HG03108 (cell line): ENCODE measurements at regions not wholly inside any gene's neighbourhood (a gene's known extent, or its start where the extent isn't known, plus 50 kb on each side); places are given as distances from the start of the nearest gene placed in this dataset.

Source experiments
- ATAC-seq: cut with Tn5 transposase; IDR thresholded peaks from one replicate; pipeline ENCODE4 v1.9.1; 2021; ENCODE audit warnings: moderate library complexity; ENCODE audit not compliant: unreplicated experiment

DNA sequence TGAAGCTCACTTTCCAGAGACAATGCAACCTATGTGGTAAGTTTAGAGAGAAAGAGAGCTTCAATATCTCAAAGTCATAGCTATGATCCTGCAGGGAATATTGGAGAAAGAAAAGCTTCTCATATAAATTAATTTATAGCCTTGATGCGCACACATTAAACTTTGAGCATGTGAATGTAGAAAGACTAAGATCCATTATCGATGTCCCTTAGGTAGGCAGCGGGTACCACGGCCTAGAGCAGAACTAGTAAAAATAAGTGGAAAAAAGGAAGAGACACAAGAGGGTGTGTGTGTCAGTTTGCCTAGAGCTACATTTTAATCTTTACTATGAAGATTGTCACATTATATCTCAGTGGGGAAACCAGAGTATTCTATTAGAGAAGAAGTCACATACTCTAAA, 685.6 kb downstream of the AMY1C start:
- no peak for ATAC-seq

DNA sequence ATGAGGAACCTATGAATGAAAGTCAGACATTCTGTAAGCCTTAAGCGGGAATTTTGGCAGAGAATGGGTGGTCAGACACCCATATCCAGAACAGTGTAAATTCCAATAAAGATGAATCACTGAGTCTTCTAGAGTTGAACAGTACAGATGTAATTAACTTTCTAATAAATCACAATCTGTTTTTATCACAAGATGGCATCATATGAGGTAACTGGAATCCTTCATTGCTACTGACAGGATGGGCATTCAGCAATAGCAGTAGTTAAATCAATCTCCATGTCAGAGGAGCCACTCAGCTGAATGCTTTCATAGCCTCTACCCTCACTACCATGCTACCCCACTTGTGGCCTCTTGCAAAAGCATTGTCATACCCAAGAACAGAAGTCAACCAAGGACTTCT, 690.3 kb downstream of the AMY1C start:
- ATAC-seq = no peak

DNA sequence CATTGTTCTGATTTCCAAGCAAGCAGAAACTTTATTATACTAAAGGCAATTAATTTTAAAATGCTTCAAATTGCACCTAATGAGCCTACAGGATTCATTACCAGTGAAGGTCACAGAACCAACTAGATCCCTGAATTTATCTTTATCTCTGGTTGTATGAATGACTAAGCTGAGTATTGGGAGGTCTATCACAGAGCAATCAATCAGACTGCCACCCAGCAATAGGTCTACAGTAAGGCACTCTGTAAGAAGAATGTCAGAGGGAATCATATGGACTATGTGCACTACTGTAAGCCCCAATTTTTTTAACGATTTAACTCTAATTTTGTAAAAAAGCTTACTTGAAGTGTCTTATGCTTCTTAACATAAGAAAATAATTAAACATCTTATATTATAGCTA, 707.0 kb downstream of the AMY1C start:
- no peak for ATAC-seq

DNA sequence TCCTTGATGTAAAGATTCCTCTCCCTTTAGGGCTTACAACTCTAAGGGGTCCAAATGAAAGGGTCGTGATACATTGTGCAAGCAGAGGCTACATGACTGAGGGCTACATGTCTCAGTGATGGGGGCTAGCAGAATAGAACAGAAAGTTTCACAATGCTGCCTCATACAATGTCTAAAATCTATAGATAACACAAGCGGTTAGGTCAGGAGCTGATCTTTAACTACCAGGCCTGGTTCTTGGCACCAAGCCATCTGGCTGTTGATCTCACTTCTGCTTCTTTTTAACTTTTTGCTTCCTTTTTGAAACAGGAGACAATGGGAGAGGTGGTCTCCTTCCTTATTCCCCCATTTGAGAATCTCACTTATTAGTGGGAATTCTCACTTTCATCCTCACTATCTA, 710.2 kb downstream of the AMY1C start:
- ATAC-seq = no peak

DNA sequence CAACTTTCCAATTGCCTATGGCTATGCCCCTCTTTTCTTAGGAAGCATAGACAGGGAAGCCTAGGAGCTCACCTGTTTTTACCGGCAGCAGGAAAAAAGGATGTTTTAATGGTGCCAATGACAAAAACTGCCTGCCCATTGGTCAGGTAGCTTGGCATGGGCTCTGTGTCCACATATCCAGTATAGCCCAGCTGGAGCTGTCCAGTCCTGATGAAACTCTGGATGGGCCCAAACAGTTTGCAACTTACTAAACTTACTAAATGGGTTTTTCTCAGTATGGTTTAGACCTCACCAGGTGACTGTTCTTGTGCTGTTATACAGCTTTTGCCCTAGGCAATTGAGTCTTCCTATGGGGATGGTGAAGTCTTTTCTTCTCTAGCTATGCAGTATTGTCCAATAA, 711.2 kb downstream of the AMY1C start:
- ATAC-seq = no peak

DNA sequence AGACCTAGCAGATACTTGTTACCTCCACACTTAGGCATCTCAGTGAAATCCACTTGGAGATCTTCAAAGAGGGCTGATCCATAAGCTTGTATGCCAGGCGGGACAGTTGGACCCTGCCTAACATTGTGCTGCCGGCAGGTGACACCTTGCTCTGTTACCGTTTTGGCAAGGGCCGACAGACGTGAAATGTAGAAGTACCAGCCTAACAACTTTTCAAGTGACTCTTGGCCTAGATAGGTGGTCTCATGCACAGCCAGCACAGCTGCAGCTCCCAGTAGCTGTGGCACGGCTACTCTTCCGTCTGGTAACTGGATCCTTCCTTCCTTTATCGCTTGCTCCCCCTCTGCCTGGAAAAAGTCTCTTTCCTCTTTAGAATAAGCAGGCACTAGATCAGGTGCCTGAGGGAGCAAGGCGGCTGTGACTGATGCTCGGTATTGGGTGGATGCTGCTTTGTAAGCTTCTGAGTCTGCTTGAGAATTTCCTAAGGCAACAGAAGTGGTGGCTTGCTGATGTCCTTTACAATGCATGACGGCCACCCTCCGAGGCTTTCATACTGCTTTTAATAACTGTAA, 713.5 kb downstream of the AMY1C start:
- no peak for ATAC-seq

DNA sequence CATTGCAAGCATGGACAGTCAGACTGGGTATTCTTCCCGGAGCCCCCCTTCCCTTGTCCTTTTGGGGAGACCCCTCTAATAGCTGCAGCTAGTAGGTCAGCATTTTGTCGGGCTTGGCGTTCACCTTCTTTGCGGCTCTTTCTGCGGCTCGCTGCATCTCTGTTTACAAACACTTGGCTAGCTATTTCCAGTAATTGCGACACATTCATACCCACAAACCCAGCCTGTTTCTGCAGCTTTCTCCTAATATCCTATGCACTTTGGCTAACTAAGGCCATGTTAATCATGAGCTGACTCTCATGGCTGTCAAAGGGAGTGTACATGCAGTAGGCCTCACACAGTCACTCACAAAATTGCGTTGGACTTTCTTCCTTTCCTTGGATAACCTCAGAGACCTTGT, 716.4 kb downstream of the AMY1C start:
- no peak for ATAC-seq

DNA sequence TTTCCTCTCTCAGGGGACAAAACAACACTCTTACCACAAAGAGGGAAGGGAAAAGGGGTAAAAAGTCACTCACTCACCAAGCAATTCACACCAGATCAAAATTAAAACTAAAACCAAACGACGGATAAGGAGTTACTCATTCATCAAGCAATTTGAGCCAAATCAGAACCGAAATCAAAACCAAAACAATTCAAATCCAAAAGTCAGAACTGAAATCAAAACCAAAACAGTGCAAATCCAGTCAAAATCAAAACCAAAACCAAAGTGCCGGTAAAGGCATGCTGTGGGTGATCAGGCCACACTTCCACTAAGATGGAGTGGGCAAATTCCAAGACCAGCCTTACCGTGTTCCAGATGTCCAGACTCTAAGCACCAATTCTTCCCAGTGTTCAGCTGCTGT, 717.9 kb downstream of the AMY1C start:
- no peak for ATAC-seq

DNA sequence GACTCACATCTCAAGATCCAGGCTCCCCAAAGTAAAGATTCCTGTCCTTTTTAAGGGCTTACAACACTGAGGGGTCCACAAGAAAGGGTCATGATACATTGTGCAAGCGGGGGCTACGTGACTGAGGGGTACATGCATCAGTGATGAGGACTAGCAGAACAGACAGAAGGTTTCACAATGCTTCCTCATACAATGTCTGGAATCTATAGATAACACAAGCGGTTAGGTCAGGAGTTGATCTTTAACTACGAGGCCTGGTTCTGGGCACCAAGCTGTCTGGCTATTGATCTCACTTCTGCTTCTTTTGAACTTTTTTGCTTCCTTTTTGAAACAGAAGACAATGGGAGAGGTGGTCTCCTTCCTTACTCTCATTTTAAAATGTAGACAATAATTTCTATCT, 718.6 kb downstream of the AMY1C start:
- no peak for ATAC-seq

DNA sequence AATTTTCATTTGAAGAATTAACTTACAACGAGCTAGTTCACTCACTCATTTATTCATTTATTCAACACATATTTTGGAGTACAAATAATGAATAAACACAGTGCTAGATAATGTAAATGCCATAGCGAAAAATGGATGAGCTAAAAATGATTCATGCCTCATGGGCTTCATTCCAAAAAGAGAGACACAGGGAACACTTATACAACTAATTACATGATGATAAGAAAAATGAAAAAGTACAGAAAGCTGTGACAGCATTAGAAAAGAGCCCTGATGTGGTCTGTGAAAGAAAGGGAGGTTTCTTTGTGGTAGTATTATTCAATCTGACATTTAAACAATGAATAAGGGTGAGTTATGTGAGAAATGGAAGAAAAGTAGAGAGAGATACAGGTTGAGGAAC, 726.4 kb downstream of the AMY1C start:
- no peak for ATAC-seq

DNA sequence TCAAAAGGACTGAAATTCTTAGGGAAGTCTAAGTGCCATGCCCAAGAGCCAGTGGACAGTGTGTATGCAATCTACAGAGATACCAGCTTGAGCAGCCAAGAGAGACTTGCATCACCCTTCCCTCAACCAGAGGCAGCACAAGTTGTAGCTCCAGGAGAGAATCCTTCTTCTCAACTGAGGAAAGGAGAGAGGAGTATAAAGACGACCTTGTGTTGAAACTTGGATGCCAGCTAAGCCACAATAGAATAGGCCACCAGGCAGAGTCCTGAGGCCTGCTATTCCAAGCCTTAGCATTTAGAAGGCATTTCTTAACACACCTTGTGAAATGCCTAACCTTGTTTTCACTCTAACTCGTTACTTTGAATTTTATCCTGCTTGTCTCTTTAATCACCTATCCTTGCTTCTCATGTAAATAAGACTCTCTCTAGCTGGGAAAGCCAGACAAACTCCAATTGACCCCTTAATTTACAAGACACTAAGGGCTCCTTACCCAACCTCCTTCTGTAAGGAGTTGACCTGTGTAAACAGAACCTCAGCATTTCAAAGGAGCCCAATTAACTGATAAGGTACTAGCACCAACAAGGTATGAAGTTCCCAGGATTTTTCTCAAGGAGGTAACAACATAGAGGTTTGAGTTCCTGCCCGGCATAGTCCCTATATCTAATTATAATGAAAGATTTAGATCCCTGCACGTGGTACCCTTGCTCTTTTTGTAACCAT, 738.8 kb downstream of the AMY1C start:
- ATAC-seq = no peak

DNA sequence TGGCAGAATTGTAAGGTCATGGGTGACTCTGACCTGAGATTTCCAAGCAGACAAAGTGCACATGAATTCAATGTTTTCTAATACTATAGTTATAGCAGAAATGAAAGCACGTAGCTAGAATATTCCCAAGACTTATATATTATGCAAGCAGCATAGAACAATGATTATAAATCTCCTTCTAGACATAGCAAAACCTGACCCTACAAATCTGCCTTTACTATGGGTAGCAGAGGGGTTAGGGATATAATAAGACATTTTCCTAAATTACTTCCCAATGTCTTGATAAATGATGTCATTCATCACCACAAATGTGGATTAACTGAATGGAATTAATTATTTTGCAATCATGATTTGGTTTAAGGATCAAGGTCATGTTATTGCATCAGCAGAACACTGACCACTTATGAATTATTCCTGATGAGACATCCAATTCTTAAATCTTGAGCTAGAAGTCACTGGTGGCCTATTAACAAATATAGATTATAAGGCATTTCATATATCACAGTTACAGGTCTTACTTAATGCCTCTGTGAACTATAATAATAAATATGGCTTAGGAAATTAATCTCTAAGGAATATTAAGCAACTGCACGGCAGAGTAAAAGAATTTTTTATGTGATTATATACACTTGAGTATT, 776.6 kb downstream of the AMY1C start:
- ATAC-seq = no peak

DNA sequence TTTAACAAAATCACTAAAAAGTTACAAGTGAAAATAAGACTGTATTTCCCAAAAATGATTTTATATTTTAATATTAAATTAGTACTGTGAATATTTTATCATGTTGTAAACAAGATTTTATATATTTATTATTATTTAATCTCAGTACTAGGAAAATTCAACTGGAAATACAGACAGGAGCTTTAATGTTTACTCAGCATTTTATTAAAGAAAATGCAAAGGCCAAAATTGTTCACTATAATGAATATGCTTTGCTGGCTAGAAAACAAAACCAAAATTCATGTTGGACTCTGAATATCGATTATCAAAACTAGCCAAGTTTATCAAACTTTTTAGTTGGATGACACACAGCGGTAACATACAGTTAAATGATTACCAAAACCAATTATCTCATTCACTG, 782.3 kb downstream of the AMY1C start:
- no peak for ATAC-seq

DNA sequence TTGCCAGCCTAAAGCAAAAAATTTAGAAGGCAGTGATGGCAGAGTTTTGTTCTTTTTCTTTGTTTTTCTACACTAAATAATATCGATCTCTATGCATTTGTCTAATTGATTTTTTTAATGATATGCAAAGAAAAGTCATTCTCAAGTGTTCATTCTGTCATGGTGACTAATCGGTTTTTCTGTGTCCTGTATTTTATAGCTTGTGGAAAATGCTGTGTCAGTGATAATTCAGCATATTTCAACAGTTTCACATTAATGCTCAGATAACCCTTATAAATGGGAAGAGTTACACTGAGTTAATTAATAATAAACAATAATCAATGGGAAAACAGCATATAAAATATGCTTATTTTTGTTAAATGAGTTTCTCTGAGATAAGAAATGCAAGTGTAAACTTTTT, 824.9 kb downstream of the AMY1C start:
- no peak for ATAC-seq

DNA sequence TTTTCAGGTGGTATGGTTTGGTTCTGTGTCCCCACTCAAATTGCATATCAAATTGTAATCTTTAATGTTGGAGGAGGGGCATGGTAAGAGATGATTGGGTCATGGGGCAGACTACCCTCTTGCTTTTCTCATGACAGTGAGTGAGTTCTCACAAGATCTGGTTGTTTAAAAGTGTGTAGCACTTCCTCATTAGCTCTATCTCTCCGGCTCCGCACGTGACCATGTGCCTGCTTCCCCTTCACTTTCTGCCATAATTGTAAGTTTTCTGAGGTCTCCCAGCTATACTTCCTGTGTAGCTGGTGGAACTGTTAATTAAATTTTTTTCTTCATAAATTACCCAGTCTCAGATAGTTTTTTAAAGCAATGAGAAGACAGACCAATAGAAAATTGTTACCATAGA, 843.2 kb downstream of the AMY1C start:
- ATAC-seq = peak; percentile 43

DNA sequence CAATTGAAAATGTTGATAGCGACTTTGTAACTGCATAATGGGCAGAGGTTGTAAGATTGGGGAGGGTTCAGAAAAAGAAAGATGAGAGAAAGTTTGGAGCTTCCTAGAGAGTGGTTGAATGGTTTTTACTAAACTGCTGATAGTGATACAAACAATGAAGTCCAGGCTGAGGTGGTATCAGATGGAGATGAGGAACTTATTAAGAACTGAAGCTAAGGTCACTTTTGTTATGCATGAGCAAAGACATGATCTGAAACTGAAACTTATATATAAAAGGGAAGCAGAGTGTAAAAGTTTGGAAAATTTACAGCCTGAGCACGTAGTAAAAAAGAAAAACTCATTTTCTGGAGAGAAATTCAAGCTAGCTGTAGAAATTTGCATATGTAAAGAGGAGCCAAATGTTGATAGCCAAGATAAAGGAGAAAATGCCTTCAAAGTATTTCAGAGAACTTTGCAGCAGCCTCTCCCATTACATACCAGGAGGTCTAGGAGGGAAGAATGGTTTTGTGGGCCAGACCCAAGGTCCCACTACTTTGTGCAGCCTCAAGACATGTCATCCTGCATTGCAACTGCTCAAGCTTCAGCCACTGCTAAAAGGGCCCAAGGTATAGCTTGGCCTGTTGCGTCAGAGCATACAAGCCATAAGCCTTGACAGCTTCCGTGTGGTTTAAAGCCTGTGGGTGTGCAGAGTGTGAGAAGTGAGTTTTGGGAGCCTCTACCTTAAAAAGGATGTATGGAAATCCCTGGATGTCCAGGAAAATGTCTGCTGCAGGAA, 843.9 kb downstream of the AMY1C start:
- peak; percentile 51 for ATAC-seq

DNA sequence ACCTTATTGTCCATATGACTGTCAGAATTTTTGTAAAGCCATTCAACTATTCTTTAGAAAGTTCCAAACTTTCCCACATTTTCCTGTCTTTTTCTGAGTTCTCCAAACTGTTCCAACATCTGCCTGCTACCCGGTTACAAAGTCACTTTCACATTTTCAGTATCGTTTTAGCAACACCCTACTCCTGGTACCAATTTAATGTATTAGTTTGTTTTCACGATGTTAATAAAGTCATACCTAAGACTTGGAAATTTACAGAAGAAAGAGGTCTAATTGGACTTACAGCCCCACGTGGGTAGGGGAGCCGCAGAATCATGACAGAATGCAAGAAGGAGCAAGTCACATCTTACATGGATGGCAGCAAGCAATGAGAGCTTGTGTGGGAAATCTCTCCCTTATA, 867.8 kb downstream of the AMY1C start:
- no peak for ATAC-seq

DNA sequence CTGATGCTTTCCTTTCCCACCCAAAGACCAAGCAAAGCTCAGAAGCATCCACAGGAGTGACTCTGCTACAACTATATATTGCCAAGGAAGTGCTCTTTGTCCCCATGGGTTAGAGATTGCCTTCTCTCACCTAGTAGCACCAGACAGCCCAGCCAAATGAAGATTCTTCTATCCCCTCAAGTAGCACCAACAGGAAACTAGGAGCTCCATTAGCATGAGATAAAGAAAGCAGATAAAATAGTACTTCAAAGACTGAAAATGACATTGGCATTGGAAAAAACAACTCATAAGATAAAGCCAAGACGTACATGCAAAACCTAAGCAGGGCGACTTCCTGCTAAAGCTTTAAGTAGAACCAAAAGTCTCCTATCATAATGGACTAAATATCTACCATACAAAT, 871.5 kb downstream of the AMY1C start:
- ATAC-seq = no peak

DNA sequence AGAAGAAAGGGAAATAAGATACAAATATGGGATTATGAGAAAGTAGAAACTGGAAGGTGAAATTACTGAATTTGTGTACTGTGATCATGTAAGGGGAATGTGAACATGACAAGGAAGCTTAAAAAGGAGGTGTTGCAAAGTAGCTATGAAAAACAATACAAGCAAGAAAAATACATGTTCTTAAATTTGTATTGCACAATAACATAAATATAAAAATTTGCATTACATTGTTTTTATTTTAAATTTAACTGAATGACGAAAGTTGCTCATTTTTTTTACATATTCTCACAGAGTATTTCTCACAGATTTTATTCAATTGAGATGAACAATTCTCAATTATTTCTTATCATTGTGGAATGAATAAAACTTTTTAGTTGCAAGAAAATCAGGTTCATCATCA, 874.8 kb downstream of the AMY1C start:
- no peak for ATAC-seq

DNA sequence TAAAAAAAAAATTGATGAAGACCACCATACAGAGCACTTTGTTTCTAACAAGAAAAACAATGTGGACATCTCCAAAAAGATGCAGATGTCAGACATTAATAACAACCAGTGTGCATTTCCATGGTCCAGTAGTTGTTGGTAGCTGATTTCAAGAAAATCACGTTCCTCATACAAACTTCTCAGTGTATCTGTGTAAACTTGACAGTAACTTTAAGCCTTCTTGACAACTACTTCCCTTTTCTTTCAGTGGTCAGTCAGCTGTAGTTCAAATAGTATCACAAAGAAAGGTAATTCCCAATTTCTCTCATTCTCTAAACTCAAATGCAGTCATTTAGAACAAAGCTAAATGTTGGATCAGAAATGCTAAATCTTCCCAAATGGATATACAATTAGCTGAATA, 879.9 kb downstream of the AMY1C start:
- ATAC-seq = no peak

DNA sequence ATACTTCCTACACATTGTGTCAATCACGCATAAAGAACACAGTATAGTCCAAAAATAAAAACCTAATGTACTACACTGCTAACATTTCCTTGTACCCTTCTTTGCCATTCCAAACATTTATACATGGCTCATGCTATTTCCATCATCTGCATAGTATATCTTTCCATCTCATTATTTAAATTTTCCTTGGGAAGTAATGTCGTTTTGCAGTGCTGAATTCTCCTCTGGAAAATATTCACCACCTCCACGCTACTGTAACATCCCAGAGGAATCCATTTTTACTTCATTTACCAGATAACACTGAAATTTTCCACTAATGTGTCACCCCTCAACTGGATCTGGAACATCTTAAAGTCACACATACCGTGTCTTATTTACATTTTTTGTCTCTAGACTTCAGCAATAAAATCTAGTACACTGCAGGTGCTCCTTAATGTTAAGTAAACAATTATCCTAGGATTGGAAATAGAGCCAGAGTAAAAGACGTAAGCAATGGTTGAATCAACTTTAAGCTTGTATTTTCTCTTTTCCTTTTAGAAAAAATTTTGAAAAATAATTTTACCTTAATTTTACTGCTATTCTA, 881.0 kb downstream of the AMY1C start:
- no peak for ATAC-seq

DNA sequence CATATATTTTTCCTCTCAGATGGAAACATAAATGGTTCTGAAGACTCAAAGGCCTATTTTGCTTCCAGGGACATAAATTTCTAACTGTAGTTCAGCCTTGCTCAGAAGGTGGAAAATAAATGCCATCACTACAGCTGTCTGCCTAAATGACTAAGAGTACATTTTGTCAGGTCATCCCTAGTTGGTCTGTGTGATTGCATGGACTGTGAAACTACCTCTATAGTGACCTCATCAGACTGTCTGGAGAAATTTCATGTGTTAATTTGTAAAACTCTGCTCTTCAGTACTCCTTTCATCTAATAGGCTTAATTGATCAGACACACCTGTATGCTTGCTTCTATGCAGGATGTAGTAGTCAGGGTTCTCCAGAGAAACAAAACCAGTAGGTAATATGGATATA, 886.9 kb downstream of the AMY1C start:
- ATAC-seq = no peak
